Trophoblast cell (in vitro differentiated cells and primary cell): ENCODE measurements at regions not wholly inside any gene's neighbourhood (a gene's known extent, or its start where the extent isn't known, plus 50 kb on each side); places are given as distances from the start of the nearest gene placed in this dataset.

Experiments used
- DNase-seq, 2 donors: peaks; one replicate each; pipeline ENCODE4 v3.0.0-alpha.2; 2016
- H2AFZ ChIP-seq: 2 replicates; pipeline ENCODE4 v1.6.1; 2013; ENCODE audit warnings: low read length, moderate library complexity, mild to moderate bottlenecking; ENCODE audit not compliant: insufficient read depth, poor library complexity
- H2AK5ac ChIP-seq: 2 replicates; pipeline ENCODE4 v1.6.1; 2013; ENCODE audit warnings: mild to moderate bottlenecking, low read length
- H2BK120ac ChIP-seq: 2 replicates; pipeline ENCODE4 v1.6.1; 2013; ENCODE audit warnings: low read length, mild to moderate bottlenecking, moderate library complexity; ENCODE audit not compliant: insufficient read depth, poor library complexity
- H2BK12ac ChIP-seq: 2 replicates; pipeline ENCODE4 v1.6.1; 2013; ENCODE audit warnings: mild to moderate bottlenecking, low read length, moderate library complexity
- H2BK5ac ChIP-seq: 2 replicates; pipeline ENCODE4 v1.6.1; 2013; ENCODE audit warnings: low read length, low read depth, moderate library complexity, mild to moderate bottlenecking; ENCODE audit not compliant: poor library complexity
- H3K14ac ChIP-seq: 2 replicates; pipeline ENCODE4 v1.6.1; 2013; ENCODE audit warnings: mild to moderate bottlenecking, low read length
- H3K18ac ChIP-seq: 2 replicates; pipeline ENCODE4 v1.6.1; 2013; ENCODE audit warnings: mild to moderate bottlenecking, low read length
- H3K23ac ChIP-seq: 2 replicates; pipeline ENCODE4 v1.6.1; 2013; ENCODE audit warnings: low read length
- H3K27ac ChIP-seq: 2 replicates; pipeline ENCODE4 v1.5.1; 2013; ENCODE audit warnings: low read depth, mild to moderate bottlenecking, inconsistent platforms, low read length, moderate library complexity
- H3K27me3 ChIP-seq: 2 replicates; pipeline ENCODE4 v1.6.1; 2013; ENCODE audit warnings: inconsistent platforms, mild to moderate bottlenecking, low read length, moderate library complexity; ENCODE audit not compliant: insufficient read depth
- H3K36me3 ChIP-seq, 2 experiments: 1 replicate in 1 of 2; 2 replicates in 1 of 2; pipeline ENCODE4 v1.6.1; 2013; ENCODE audit warnings: low read length in 2 of 2, mild to moderate bottlenecking in 2 of 2, moderate library complexity in 1 of 2; ENCODE audit not compliant: insufficient read depth in 2 of 2, control insufficient read depth in 1 of 2
- H3K4ac ChIP-seq: 2 replicates; pipeline ENCODE4 v1.6.1; 2013; ENCODE audit warnings: low read depth, mild to moderate bottlenecking, low read length, moderate library complexity
- H3K4me1 ChIP-seq, 2 experiments: 1 replicate in 1 of 2; 2 replicates in 1 of 2; pipeline ENCODE4 v1.6.1; 2013; ENCODE audit warnings: low read length in 2 of 2, mild to moderate bottlenecking in 2 of 2, moderate library complexity in 1 of 2; ENCODE audit not compliant: insufficient read depth in 2 of 2, control insufficient read depth in 1 of 2
- H3K4me2 ChIP-seq: 2 replicates; pipeline ENCODE4 v1.6.1; 2013; ENCODE audit warnings: inconsistent platforms, mild to moderate bottlenecking, low read length, moderate library complexity
- H3K4me3 ChIP-seq: 2 replicates; pipeline ENCODE4 v1.5.1; 2013; ENCODE audit warnings: mild to moderate bottlenecking, low read depth, low read length, inconsistent platforms
- H3K79me1 ChIP-seq: one replicate; pipeline ENCODE4 v1.6.1; 2013; ENCODE audit warnings: low read length
- H3K79me2 ChIP-seq: 2 replicates; pipeline ENCODE4 v1.6.1; 2013; ENCODE audit warnings: low read length, mild to moderate bottlenecking; ENCODE audit not compliant: control insufficient read depth, insufficient read depth, poor library complexity
- H3K9ac ChIP-seq: 2 replicates; pipeline ENCODE4 v1.6.1; 2013; ENCODE audit warnings: mild to moderate bottlenecking, low read length
- H3K9me3 ChIP-seq: 2 replicates; pipeline ENCODE4 v1.6.1; 2013; ENCODE audit warnings: low read depth, mild to moderate bottlenecking, control low read depth, inconsistent platforms, low read length; ENCODE audit not compliant: insufficient read depth
- H4K12ac ChIP-seq: 2 replicates; pipeline ENCODE4 v1.6.1; 2013; ENCODE audit warnings: low read depth, mild to moderate bottlenecking, low read length, moderate library complexity
- H4K8ac ChIP-seq: 2 replicates; pipeline ENCODE4 v1.6.1; 2013; ENCODE audit warnings: low read depth, mild to moderate bottlenecking, low read length, moderate library complexity
- H4K91ac ChIP-seq: one replicate; pipeline ENCODE4 v1.6.1; 2013; ENCODE audit warnings: low read depth, mild to moderate bottlenecking, low read length, moderate library complexity
- WGBS: extraction: QIAGEN DNeasy Blood & Tissue Kit; methylation state at CpG from one replicate; pipeline ENCODE4 v1.1.7; 2013; ENCODE audit warnings: missing lambda C conversion rate; ENCODE audit not compliant: insufficient read length, insufficient coverage; ENCODE audit errors: extremely low coverage; 5-methylcytosine and 5-hydroxymethylcytosine counted together

- H3K79me2 ChIP-seq, result no peaks in the 10 kb centered on the region
- no peak overlapping the region for H3K14ac ChIP-seq
- H3K23ac ChIP-seq, result no peak overlapping the region
- WGBS, result no CpG with 5 or more reads among the region's 12 CpGs
- H3K4me1 ChIP-seq, result no peaks in the 10 kb centered on the region
- no peak overlapping the region for H4K91ac ChIP-seq
- H2AFZ ChIP-seq, result no peak overlapping the region
- H3K9me3 ChIP-seq, result no peaks in the 10 kb centered on the region
- no peak overlapping the region for H3K27ac ChIP-seq
- H3K9ac ChIP-seq, result no peak overlapping the region
- no peak overlapping the region for H4K8ac ChIP-seq
- no peaks in the 10 kb centered on the region for H3K27me3 ChIP-seq
- no peak overlapping the region for H2BK120ac ChIP-seq
- no peak overlapping the region for H2BK5ac ChIP-seq
- H3K4me3 ChIP-seq, result no peak overlapping the region
- H4K12ac ChIP-seq, result no peak overlapping the region
- no peak overlapping the region for H3K18ac ChIP-seq
- no peak overlapping the region for H2AK5ac ChIP-seq
- DNase-seq, result no peak
- H3K4ac ChIP-seq, result no peak overlapping the region
- no peaks in the 10 kb centered on the region for H3K79me1 ChIP-seq
- H3K36me3 ChIP-seq, result no peaks in the 10 kb centered on the region
- H3K4me2 ChIP-seq, result no peak overlapping the region
- no peak overlapping the region for H2BK12ac ChIP-seq
These were observed 79.2 kb upstream of the CD93 start for GRCh38 chr20:23165307-23165750.

DNA sequence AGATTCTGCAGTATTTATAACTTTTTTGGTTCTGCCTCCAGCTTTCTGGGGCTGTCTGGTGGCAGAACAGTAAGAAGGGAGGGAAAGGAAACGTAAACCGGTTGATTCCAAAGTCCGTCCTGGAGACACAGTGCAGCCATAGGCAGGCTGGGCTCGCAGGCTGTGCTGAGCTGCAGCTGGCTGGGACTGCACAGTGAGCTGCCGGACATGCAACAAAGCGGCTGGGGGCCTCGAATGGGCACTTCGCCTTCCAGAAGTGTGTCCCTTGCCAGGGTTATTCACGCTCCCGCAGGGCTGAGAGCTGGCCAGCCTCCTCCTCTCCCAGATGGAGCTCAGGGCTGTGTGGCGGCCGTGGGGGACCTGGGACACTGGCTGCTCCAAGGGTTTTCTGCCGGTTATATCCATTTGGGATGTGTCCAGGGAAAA is 78.1 kb upstream of the CD93 start:
- no peak overlapping the region for H3K9ac ChIP-seq
- H3K18ac ChIP-seq, result no peak overlapping the region
- no peak overlapping the region for H3K4me3 ChIP-seq
- H3K4me2 ChIP-seq, result no peak overlapping the region
- no peak overlapping the region for H3K27ac ChIP-seq
- no peak for DNase-seq
- no peak overlapping the region for H3K4ac ChIP-seq
- H3K14ac ChIP-seq, result no peak overlapping the region
- no peaks in the 10 kb centered on the region for H3K79me1 ChIP-seq
- H2AK5ac ChIP-seq, result no peak overlapping the region
- H4K91ac ChIP-seq, result no peak overlapping the region
- no peak overlapping the region for H2AFZ ChIP-seq
- no peak overlapping the region for H2BK12ac ChIP-seq
- H4K8ac ChIP-seq, result no peak overlapping the region
- no peaks in the 10 kb centered on the region for H3K36me3 ChIP-seq
- H3K23ac ChIP-seq, result no peak overlapping the region
- no peak overlapping the region for H2BK5ac ChIP-seq
- H4K12ac ChIP-seq, result no peak overlapping the region
- H3K9me3 ChIP-seq, result no peaks in the 10 kb centered on the region
- no peak overlapping the region for H2BK120ac ChIP-seq
- no peaks in the 10 kb centered on the region for H3K27me3 ChIP-seq
- no peaks in the 10 kb centered on the region for H3K79me2 ChIP-seq
- no peaks in the 10 kb centered on the region for H3K4me1 ChIP-seq
- no CpG with 5 or more reads among the region's 13 CpGs for WGBS

- Histone ChIP-seq H3K4me1 (no peaks in the 10 kb centered on the region), H3K79me2 (no peaks in the 10 kb centered on the region), H2AFZ (no peak overlapping the region), H3K4me3 (no peak overlapping the region), H3K27me3 (no peaks in the 10 kb centered on the region), H3K27ac (no peak overlapping the region), H3K4me2 (no peak overlapping the region), H3K14ac (no peak overlapping the region), H3K18ac (no peak overlapping the region), H3K4ac (no peak overlapping the region), H4K91ac (no peak overlapping the region), H3K79me1 (no peaks in the 10 kb centered on the region), H3K9me3 (no peaks in the 10 kb centered on the region), H3K23ac (no peak overlapping the region), H4K12ac (no peak overlapping the region), H2BK5ac (no peak overlapping the region), H3K9ac (no peak overlapping the region), H2BK12ac (no peak overlapping the region), H4K8ac (no peak overlapping the region), H2AK5ac (no peak overlapping the region), H3K36me3 (no peaks in the 10 kb centered on the region), H2BK120ac (no peak overlapping the region)
- no CpG with 5 or more reads among the region's 6 CpGs for WGBS
- no peak for DNase-seq
These were observed 77.4 kb upstream of the CD93 start for GRCh38 chr20:23163562-23163961.

DNA sequence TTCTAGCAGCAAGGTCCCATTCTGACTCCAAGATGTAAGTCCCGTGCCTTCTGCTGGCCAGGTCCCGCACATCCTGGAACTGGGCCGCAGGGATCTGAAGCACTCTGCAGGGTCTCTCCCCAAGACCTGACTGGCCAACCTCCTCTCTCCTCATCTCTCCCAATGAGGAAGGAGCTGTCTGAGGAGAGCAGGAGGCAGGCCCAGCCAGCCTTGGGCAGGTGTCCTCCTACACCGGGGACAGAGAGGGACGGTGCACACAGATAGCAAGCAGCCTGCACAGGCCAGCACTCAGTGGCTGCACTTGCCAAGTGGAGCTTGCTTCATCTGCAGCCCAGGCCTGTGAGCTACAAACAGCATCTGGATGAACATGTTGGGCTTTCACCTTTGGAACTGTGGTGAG is 76.8 kb upstream of the CD93 start:
- H3K27ac ChIP-seq, result no peak overlapping the region
- no peaks in the 10 kb centered on the region for H3K9me3 ChIP-seq

More for the DNA sequence above, 76.8 kb upstream of the CD93 start:
- Histone ChIP-seq H3K9ac (no peak overlapping the region), H2AFZ (no peak overlapping the region), H2BK12ac (no peak overlapping the region), H3K27me3 (no peaks in the 10 kb centered on the region), H2AK5ac (no peak overlapping the region), H3K18ac (no peak overlapping the region), H3K4me1 (no peaks in the 10 kb centered on the region), H3K4me2 (no peak overlapping the region), H3K79me1 (no peaks in the 10 kb centered on the region), H2BK120ac (no peak overlapping the region), H3K23ac (no peak overlapping the region), H3K4me3 (peak overlapping the region; percentile 26), H3K79me2 (no peaks in the 10 kb centered on the region), H2BK5ac (no peak overlapping the region), H4K8ac (no peak overlapping the region), H4K12ac (no peak overlapping the region), H3K36me3 (no peaks in the 10 kb centered on the region), H3K14ac (no peak overlapping the region), H3K4ac (no peak overlapping the region), H4K91ac (no peak overlapping the region)
- DNase-seq, result no peak
- WGBS, result no CpG with 5 or more reads among the region's 5 CpGs
